ENCODE measurements at regions not wholly inside any gene's neighbourhood (a gene's known extent, or its start where the extent isn't known, plus 50 kb on each side); places are given as distances from the start of the nearest gene placed in this dataset.

DNA sequence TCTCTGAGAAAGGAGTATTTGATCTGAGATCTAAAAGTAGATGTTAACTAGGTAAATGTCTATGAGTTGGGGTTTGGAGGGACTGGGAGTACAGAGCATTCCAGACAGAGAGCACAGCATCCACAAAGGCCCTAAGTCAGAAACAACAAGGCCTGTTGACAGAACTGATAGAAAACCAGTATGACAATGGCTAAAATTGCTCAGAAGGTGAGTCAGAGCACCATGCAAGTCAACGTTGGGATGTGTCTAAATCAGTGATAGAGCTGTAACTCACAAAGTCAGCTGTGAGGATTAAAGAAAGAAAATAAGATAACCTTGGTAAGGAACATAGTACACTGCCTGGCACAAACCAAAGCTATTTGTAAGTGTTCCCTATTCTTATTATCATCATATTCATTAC, 124.0 kb downstream of the CETN3 start:
- Histone ChIP-seq H3K79me2 (no peaks in the 10 kb centered on the region), H3K4me1 (ENCODE audit: insufficient read depth) (no peaks in the 10 kb centered on the region), H3K27ac (no peak overlapping the region), H3K27me3 (no peaks in the 10 kb centered on the region), H3K4me3 (no peak overlapping the region), H4K20me1 (ENCODE audit: insufficient read depth, poor library complexity, severe bottlenecking) (no peaks in the 10 kb centered on the region), H2AFZ (no peak overlapping the region), H3K36me3 (replicated peaks; ENCODE audit: insufficient read depth, low read depth) (no peaks in the 10 kb centered on the region), H3K9me2 (replicated peaks; ENCODE audit: insufficient read depth) (no peaks in the 10 kb centered on the region), H3K9me3 (ENCODE audit: low read depth) (no peaks in the 10 kb centered on the region), H3K4me2 (no peak overlapping the region)
- TF ChIP-seq, protein P1, sequence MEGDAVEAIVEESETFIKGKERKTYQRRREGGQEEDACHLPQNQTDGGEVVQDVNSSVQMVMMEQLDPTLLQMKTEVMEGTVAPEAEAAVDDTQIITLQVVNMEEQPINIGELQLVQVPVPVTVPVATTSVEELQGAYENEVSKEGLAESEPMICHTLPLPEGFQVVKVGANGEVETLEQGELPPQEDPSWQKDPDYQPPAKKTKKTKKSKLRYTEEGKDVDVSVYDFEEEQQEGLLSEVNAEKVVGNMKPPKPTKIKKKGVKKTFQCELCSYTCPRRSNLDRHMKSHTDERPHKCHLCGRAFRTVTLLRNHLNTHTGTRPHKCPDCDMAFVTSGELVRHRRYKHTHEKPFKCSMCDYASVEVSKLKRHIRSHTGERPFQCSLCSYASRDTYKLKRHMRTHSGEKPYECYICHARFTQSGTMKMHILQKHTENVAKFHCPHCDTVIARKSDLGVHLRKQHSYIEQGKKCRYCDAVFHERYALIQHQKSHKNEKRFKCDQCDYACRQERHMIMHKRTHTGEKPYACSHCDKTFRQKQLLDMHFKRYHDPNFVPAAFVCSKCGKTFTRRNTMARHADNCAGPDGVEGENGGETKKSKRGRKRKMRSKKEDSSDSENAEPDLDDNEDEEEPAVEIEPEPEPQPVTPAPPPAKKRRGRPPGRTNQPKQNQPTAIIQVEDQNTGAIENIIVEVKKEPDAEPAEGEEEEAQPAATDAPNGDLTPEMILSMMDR (IDR thresholded peaks at IDR 0.05; ENCODE audit: poor library complexity) = no peak
- no peak for TF ChIP-seq EZH2 (IDR thresholded peaks at IDR 0.05; ENCODE audit: borderline replicate concordance)
- no peak for TF ChIP-seq EZH2phosphoT487 (IDR thresholded peaks at IDR 0.05; ENCODE audit: low read depth, severe bottlenecking, unreplicated experiment)
- no peak for DNase-seq (ENCODE audit: low spot score)
- 32% methylated on average over 1 of the region's 1 CpG for WGBS (ENCODE audit: low lambda C conversion rate, missing lambda C conversion rate)

DNA sequence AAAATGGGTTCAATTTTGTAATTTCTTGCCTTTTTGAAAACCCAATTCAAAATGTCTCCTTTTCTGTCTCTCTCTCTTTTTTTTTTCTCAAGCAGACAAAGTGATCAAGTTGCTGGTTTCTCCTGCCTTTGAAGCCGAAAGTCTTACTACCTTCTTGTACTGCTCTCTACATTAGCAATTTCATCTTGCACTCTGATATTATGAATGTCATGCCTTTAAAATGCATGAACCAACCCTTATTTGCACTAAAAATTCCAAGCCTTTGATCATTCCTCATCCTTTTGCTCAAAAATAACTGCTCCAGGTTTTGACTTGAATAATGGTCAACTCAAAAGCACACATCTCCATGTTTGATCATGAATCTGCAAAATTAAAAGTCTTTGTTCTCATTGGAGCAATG, 125.2 kb downstream of the CETN3 start:
- no peaks in the 10 kb centered on the region for H3K9me2 ChIP-seq (replicated peaks; ENCODE audit: insufficient read depth)
- H3K4me1 ChIP-seq (ENCODE audit: insufficient read depth) = no peaks in the 10 kb centered on the region
- no peaks in the 10 kb centered on the region for H3K79me2 ChIP-seq
- H3K27me3 ChIP-seq = no peaks in the 10 kb centered on the region
- no peaks in the 10 kb centered on the region for H4K20me1 ChIP-seq (ENCODE audit: insufficient read depth, poor library complexity, severe bottlenecking)
- no peak overlapping the region for H3K27ac ChIP-seq
- TF ChIP-seq EZH2phosphoT487 (IDR thresholded peaks at IDR 0.05; ENCODE audit: low read depth, severe bottlenecking, unreplicated experiment) (no peak), EZH2 (IDR thresholded peaks at IDR 0.05; ENCODE audit: borderline replicate concordance) (no peak)
- TF ChIP-seq, protein P1 (IDR thresholded peaks at IDR 0.05; ENCODE audit: poor library complexity) = no peak
- no peak overlapping the region for H2AFZ ChIP-seq
- no peak overlapping the region for H3K4me3 ChIP-seq
- H3K36me3 ChIP-seq (replicated peaks; ENCODE audit: insufficient read depth, low read depth) = no peaks in the 10 kb centered on the region
- H3K4me2 ChIP-seq = no peak overlapping the region
- 100% methylated on average over 1 of the region's 1 CpG for WGBS (ENCODE audit: low lambda C conversion rate, missing lambda C conversion rate)
- no peaks in the 10 kb centered on the region for H3K9me3 ChIP-seq (ENCODE audit: low read depth)
- no peak for DNase-seq (ENCODE audit: low spot score)

DNA sequence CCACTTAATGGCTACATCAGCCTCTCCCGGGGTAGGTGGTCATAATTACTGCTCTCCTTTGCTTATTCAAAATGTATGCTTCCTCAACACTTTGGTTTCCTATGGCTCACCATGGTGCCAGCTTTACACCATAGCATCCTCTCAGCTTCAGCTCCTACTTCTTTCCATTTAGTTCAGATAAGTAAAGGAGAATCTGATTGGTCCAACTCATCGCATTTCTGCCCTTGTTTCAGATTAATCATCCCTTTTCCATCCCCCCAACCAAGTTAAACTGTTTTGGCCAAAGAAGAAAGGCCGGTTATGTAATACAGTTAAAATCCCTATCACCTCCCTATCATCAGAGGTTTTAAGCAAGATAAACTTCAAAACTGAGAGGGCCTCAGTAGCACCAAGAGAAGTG, 130.5 kb downstream of the CETN3 start:
- WGBS (ENCODE audit: low lambda C conversion rate, missing lambda C conversion rate) = 77% methylated on average over 3 of the region's 3 CpGs
- H4K20me1 ChIP-seq (ENCODE audit: insufficient read depth, poor library complexity, severe bottlenecking) = no peaks in the 10 kb centered on the region

More for the DNA sequence above, 130.5 kb downstream of the CETN3 start:
- no peaks in the 10 kb centered on the region for H3K79me2 ChIP-seq
- no peaks in the 10 kb centered on the region for H3K9me3 ChIP-seq (ENCODE audit: low read depth)
- no peak overlapping the region for H3K4me2 ChIP-seq
- no peak overlapping the region for H2AFZ ChIP-seq
- no peak for DNase-seq (ENCODE audit: low spot score)
- no peaks in the 10 kb centered on the region for H3K27me3 ChIP-seq
- TF ChIP-seq EZH2phosphoT487 (IDR thresholded peaks at IDR 0.05; ENCODE audit: low read depth, severe bottlenecking, unreplicated experiment) (no peak), EZH2 (IDR thresholded peaks at IDR 0.05; ENCODE audit: borderline replicate concordance) (no peak)
- TF ChIP-seq, protein P1 (IDR thresholded peaks at IDR 0.05; ENCODE audit: poor library complexity) = no peak
- no peak overlapping the region for H3K27ac ChIP-seq
- no peaks in the 10 kb centered on the region for H3K9me2 ChIP-seq (replicated peaks; ENCODE audit: insufficient read depth)
- H3K4me1 ChIP-seq (ENCODE audit: insufficient read depth) = no peaks in the 10 kb centered on the region
- no peak overlapping the region for H3K4me3 ChIP-seq
- no peaks in the 10 kb centered on the region for H3K36me3 ChIP-seq (replicated peaks; ENCODE audit: insufficient read depth, low read depth)
